ENCODE measurements at regions not wholly inside any gene's neighbourhood (a gene's known extent, or its start where the extent isn't known, plus 50 kb on each side); places are given as distances from the start of the nearest gene placed in this dataset.

DNA sequence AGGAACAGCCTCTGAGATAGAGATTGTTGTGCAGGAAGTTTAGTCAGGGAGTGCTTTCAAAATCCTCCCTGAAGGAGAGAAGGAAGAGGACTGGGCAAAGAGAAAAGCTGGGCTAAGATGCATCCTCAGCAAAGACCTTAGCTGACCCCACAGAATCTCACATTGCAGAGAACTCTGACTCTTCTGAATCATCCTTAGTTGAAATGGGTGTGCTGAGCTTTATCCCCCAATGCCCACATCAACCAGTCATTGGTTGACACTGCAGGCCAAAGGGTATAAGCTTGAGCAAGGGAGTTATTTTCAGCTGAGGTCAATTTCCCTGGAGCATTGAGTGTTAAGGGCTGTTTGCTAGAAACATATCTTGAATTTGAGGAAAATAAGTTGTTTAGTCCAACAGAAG lies 732.2 kb downstream of the CBLN4 start:
- Histone ChIP-seq H3K4me1 (ENCODE audit: insufficient read depth) (no peaks in the 10 kb centered on the region), H3K4me3 (no peak overlapping the region), H3K27ac (no peak overlapping the region), H3K27me3 (no peaks in the 10 kb centered on the region), H3K36me3 (no peaks in the 10 kb centered on the region), H3K9me3 (no peaks in the 10 kb centered on the region)
- intact Hi-C loops (cut with DNase I), result no loop called here
- no peak for TF ChIP-seq EP300 (IDR thresholded peaks at IDR 0.05)
- TF ChIP-seq, protein P1, sequence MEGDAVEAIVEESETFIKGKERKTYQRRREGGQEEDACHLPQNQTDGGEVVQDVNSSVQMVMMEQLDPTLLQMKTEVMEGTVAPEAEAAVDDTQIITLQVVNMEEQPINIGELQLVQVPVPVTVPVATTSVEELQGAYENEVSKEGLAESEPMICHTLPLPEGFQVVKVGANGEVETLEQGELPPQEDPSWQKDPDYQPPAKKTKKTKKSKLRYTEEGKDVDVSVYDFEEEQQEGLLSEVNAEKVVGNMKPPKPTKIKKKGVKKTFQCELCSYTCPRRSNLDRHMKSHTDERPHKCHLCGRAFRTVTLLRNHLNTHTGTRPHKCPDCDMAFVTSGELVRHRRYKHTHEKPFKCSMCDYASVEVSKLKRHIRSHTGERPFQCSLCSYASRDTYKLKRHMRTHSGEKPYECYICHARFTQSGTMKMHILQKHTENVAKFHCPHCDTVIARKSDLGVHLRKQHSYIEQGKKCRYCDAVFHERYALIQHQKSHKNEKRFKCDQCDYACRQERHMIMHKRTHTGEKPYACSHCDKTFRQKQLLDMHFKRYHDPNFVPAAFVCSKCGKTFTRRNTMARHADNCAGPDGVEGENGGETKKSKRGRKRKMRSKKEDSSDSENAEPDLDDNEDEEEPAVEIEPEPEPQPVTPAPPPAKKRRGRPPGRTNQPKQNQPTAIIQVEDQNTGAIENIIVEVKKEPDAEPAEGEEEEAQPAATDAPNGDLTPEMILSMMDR (IDR thresholded peaks at IDR 0.05), result no peak
- no peak for TF ChIP-seq POLR2A (IDR thresholded peaks at IDR 0.05)
- DNase-seq, result no peak

DNA sequence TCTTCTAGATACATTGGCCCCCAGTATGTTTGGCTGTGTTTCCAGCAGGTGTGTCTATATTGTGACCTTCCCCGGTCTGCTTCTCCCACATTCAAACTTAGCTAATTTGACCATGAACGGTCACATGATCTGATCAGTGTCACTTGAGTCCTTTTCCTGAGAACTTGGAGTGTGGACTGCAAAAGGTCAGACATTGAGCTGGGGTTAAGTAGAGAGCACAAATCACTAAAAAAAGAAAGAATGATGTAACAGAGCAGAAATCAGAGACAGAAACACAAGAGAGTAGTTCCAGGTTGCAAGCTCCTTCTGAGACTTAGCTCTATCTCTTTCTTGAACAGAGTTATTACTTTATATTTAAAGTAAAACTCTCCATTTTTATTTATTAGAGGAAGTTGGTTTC lies 733.9 kb downstream of the CBLN4 start:
- no peaks in the 10 kb centered on the region for H3K9me3 ChIP-seq
- H3K27me3 ChIP-seq, result no peaks in the 10 kb centered on the region
- no peaks in the 10 kb centered on the region for H3K36me3 ChIP-seq
- TF ChIP-seq, protein P1 (IDR thresholded peaks at IDR 0.05), result no peak
- no peak for TF ChIP-seq POLR2A (IDR thresholded peaks at IDR 0.05)
- no peak for TF ChIP-seq EP300 (IDR thresholded peaks at IDR 0.05)
- 73 to 89% (median 76%) methylated on average over 2 of the region's 2 CpGs for WGBS, 3 donors
- DNase-seq, result no peak
- H3K27ac ChIP-seq, result no peak overlapping the region
- H3K4me1 ChIP-seq (ENCODE audit: insufficient read depth), result no peaks in the 10 kb centered on the region
- H3K4me3 ChIP-seq, result no peak overlapping the region
- intact Hi-C loops (cut with DNase I), result no loop called here

DNA sequence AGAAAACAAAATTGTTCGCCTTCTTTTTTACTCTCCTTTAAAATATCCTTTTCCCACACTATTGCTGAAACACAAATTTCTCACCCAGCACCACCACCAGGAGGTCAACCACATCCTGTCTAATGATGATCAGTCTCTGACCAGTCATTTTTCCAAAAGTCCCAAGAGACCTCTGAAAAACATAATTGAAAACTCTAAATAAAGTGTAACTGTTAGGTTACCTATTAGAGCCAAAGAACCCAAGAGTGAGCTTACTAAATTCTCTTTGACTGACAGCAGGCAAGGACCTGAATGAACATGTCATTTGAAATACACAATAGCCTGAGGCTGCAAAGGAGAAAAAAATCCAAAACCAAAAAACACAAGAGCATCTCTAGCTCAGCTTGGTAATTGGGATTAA lies 735.4 kb downstream of the CBLN4 start:
- H3K36me3 ChIP-seq, result no peaks in the 10 kb centered on the region
- TF ChIP-seq POLR2A (IDR thresholded peaks at IDR 0.05) (no peak), EP300 (IDR thresholded peaks at IDR 0.05) (no peak)
- TF ChIP-seq, protein P1 (IDR thresholded peaks at IDR 0.05), result no peak
- 67 to 87% (median 81%) methylated on average over 1 of the region's 1 CpG for WGBS, 3 donors

DNA sequence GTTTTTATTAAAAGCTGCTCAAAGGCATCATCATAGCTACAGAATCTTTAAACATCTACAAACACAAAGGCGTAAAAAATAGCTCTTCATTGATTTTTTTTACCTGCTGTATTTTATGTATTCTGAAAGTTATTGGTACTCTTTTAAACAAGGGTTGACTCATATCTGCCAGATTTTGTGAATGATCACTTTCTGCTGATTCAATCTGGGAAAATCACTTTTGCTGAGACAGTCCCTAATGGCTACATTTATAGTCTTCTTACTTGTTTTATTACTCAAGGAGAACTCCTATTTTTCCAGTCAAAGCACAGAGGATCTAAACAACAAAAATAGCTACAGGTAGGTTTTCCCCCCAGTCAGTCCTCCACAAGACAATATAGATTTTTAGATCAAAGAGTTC lies 739.0 kb downstream of the CBLN4 start:
- intact Hi-C loops (cut with DNase I), result no loop called here
- Histone ChIP-seq H3K4me3 (no peak overlapping the region), H3K36me3 (no peaks in the 10 kb centered on the region), H3K27me3 (no peaks in the 10 kb centered on the region), H3K4me1 (ENCODE audit: insufficient read depth) (no peaks in the 10 kb centered on the region), H3K27ac (no peak overlapping the region), H3K9me3 (no peaks in the 10 kb centered on the region)
- TF ChIP-seq, protein P1 (IDR thresholded peaks at IDR 0.05), result no peak
- TF ChIP-seq EP300 (IDR thresholded peaks at IDR 0.05) (no peak), POLR2A (IDR thresholded peaks at IDR 0.05) (no peak)
- 89 to 96% (median 96%) methylated on average over 1 of the region's 1 CpG for WGBS, 3 donors
- DNase-seq, result no peak

More for the DNA sequence above, 735.4 kb downstream of the CBLN4 start:
- Histone ChIP-seq H3K9me3 (no peaks in the 10 kb centered on the region), H3K27me3 (no peaks in the 10 kb centered on the region), H3K4me1 (ENCODE audit: insufficient read depth) (no peaks in the 10 kb centered on the region), H3K4me3 (no peak overlapping the region), H3K27ac (no peak overlapping the region)
- DNase-seq, result no peak
- intact Hi-C loops (cut with DNase I), result no loop called here
